Neural cell (in vitro differentiated cells): ENCODE measurements at regions not wholly inside any gene's neighbourhood (a gene's known extent, or its start where the extent isn't known, plus 50 kb on each side); places are given as distances from the start of the nearest gene placed in this dataset.

ENCODE experiments used
- CTCF ChIP-seq: fragments of 450-650 bp; IDR thresholded peaks from 2 replicates; pipeline ENCODE4 v1.5.1; 2014; ENCODE audit warnings: antibody characterized with exemption, mild to moderate bottlenecking, moderate library complexity; ENCODE audit not compliant: poor library complexity, severe bottlenecking
- EP300 ChIP-seq: fragments of 450-650 bp; conservative IDR thresholded peaks from 2 replicates; pipeline ENCODE4 v1.6.1; 2014; ENCODE audit warnings: antibody characterized with exemption, mild to moderate bottlenecking, moderate library complexity; ENCODE audit not compliant: poor library complexity, severe bottlenecking
- EZH2 ChIP-seq: fragments of 200-600, 300-800 bp; shearing (Covaris generic), sonication (generic); IDR thresholded peaks from 2 replicates; pipeline ENCODE4 v1.6.1; 2014; ENCODE audit warnings: antibody characterized with exemption, low read length, borderline replicate concordance, mild to moderate bottlenecking; ENCODE audit not compliant: insufficient read depth, poor library complexity, severe bottlenecking
- MXI1 ChIP-seq: fragments of 450-650 bp; conservative IDR thresholded peaks from 2 replicates; pipeline ENCODE4 v1.6.1; 2014; ENCODE audit warnings: antibody characterized with exemption, mild to moderate bottlenecking; ENCODE audit not compliant: poor library complexity, severe bottlenecking
- RAD21 ChIP-seq: fragments of 450-650 bp; conservative IDR thresholded peaks from 2 replicates; pipeline ENCODE4 v1.6.1; 2014; ENCODE audit warnings: antibody characterized with exemption, mild to moderate bottlenecking, moderate library complexity
- TAF1 ChIP-seq: IDR thresholded peaks from 2 replicates; pipeline ENCODE4 v1.6.1; 2012; ENCODE audit warnings: low read depth

DNA sequence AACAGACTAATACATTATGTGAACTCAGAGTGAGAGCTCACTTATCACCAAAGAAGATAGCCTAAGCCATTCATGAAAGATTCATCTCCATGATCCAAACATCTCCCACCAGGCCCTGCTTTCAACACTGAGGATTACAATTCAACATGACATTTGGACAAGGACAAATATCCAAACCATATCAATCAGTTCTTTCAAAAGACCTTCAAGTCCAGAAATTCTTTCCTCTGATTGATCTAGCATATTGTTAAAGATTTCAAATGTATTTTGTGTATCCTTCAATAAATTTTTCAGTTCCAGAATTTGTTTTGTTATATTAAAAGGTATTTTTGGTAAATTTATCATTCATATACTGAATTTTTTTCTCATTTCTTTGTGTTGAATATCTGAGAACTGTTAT is 1055.8 kb downstream of the SLC6A15 start:
- TF ChIP-seq CTCF (no peak), EP300 (no peak), RAD21 (no peak), TAF1 (no peak), MXI1 (no peak), EZH2 (no peak)
